Panc1 (cell line): ENCODE measurements at regions not wholly inside any gene's neighbourhood (a gene's known extent, or its start where the extent isn't known, plus 50 kb on each side); places are given as distances from the start of the nearest gene placed in this dataset.

ENCODE experiments used
- ATAC-seq: fragments of 200-7000 bp; cut with Tn5 transposase; 2 replicates; pipeline ENCODE4 v1.9.1; 2020; ENCODE audit warnings: mild to moderate bottlenecking, moderate library complexity
- BruUV-seq: library from RNA; stranded (reverse); fragments of 400-500 nt; replicated peaks from 2 replicates; lab custom pipeline; 2021; lab: Mats Ljungman, UMichigan
- CTCF ChIA-PET: fragments of 300-600 bp; sonication (Branson Sonifier 250); formaldehyde crosslinking; loops from one replicate; lab custom pipeline; 2022; ENCODE audit warnings: antibody characterized with exemption; lab: Charles Lee
- POLR2A ChIA-PET: fragments of 300-600 bp; sonication (Branson Sonifier 250); formaldehyde crosslinking; loops from one replicate; lab custom pipeline; 2022; ENCODE audit warnings: antibody characterized with exemption; lab: Charles Lee
- DNase-seq: peaks from one replicate; pipeline ENCODE4 v3.0.0-alpha.2; 2010; ENCODE audit warnings: low read depth, low spot score
- H3K27ac ChIP-seq: 2 replicates; pipeline ENCODE4 v1.5.1; 2011; ENCODE audit warnings: mild to moderate bottlenecking, low read length, inconsistent platforms
- H3K27me3 ChIP-seq: fragments of 200-500 bp; sonication (Bioruptor generic); 2 replicates; pipeline ENCODE4 v1.6.0; 2014; ENCODE audit warnings: low read length, inconsistent platforms; ENCODE audit not compliant: control insufficient read depth, insufficient read depth
- H3K36me3 ChIP-seq: fragments of 200-500 bp; sonication (Bioruptor generic); 2 replicates; pipeline ENCODE4 v1.5.1; 2014; ENCODE audit warnings: inconsistent platforms, mild to moderate bottlenecking, low read length, moderate library complexity; ENCODE audit not compliant: control insufficient read depth, insufficient read depth
- H3K4me1 ChIP-seq: 2 replicates; pipeline ENCODE4 v1.5.1; 2011; ENCODE audit warnings: inconsistent platforms, mild to moderate bottlenecking, low read length, moderate library complexity; ENCODE audit not compliant: control insufficient read depth, insufficient read depth
- H3K4me3 ChIP-seq, 2 experiments: 2 replicates each; pipeline ENCODE4 v1.5.1; 2011 to 2012; ENCODE audit warnings: low read depth in 2 of 2, low read length in 2 of 2, mild to moderate bottlenecking in 2 of 2, inconsistent platforms in 1 of 2, moderate library complexity in 1 of 2
- H3K9me3 ChIP-seq: fragments of 200-500 bp; sonication (Bioruptor generic); 2 replicates; pipeline ENCODE4 v1.5.1; 2014; ENCODE audit warnings: low read depth, mild to moderate bottlenecking, inconsistent platforms, low read length, moderate library complexity; ENCODE audit not compliant: control insufficient read depth, insufficient read depth
- CTCF ChIP-seq: fragments of 450-650 bp; IDR thresholded peaks from 2 replicates; pipeline ENCODE4 v1.5.1; 2017; ENCODE audit warnings: mild to moderate bottlenecking
- POLR2AphosphoS5 ChIP-seq: IDR thresholded peaks from 2 replicates; pipeline ENCODE4 v1.6.1; 2012; ENCODE audit warnings: mild to moderate bottlenecking, low read depth, low read length, moderate library complexity
- REST ChIP-seq, 2 experiments: IDR thresholded peaks; 2 replicates each; pipeline ENCODE4 v1.6.1; 2011 to 2012; ENCODE audit warnings: low read depth in 2 of 2, control low read depth in 1 of 2, low read length in 1 of 2, mild to moderate bottlenecking in 1 of 2, moderate library complexity in 1 of 2; ENCODE audit not compliant: insufficient read depth in 1 of 2
- SIN3A ChIP-seq: IDR thresholded peaks from 2 replicates; pipeline ENCODE4 v1.6.1; 2012; ENCODE audit warnings: low read depth, mild to moderate bottlenecking, low read length, moderate library complexity, borderline replicate concordance; ENCODE audit not compliant: insufficient read depth
- TCF7L2 ChIP-seq: IDR thresholded peaks from 2 replicates; pipeline ENCODE4 v1.6.1; 2011; ENCODE audit warnings: mild to moderate bottlenecking, low read depth, low read length, inconsistent platforms
- in situ Hi-C: cut with HindIII; loops from 2 replicates; pipeline ENCODE4 v1.10.0; 2016; ENCODE audit warnings: low sequenced_read_pairs, low pct_unique_long_range_greater_than_20kb
- intact Hi-C: fragments of 100-400 bp; cut with micrococcal nuclease; formaldehyde crosslinking; loops from one replicate; pipeline ENCODE4 v1.10.0; 2022; ENCODE audit not compliant: unreplicated experiment

GRCh38 chr3:87126321-87126720, 100.8 kb upstream of the CHMP2B start:
- H3K27me3 ChIP-seq = no peaks in the 10 kb centered on the region
- no TSS peak for BruUV-seq
- no peak overlapping the region for H3K4me3 ChIP-seq
- no peak for TF ChIP-seq POLR2AphosphoS5
- no peak for TF ChIP-seq CTCF
- no peak for TF ChIP-seq SIN3A
- no peak for TF ChIP-seq REST (IDR thresholded peaks at IDR 0.05; ENCODE audit: insufficient read depth in 1 of 2, low read depth in 2 of 2, low read length in 1 of 2)
- no peak for TF ChIP-seq TCF7L2
- H3K9me3 ChIP-seq = no peaks in the 10 kb centered on the region
- H3K4me1 ChIP-seq = no peaks in the 10 kb centered on the region
- intact Hi-C loops = no loop called here
- no peak overlapping the region for H3K27ac ChIP-seq
- in situ Hi-C loops = no loop called here
- DNase-seq = no peak
- H3K36me3 ChIP-seq = no peaks in the 10 kb centered on the region
- CTCF ChIA-PET = no interaction called here
- POLR2A ChIA-PET = no interaction called here
- ATAC-seq = no peak

- POLR2A ChIA-PET = no interaction called here
- Histone ChIP-seq H3K4me3 (no peak overlapping the region), H3K9me3 (no peaks in the 10 kb centered on the region), H3K36me3 (no peaks in the 10 kb centered on the region), H3K27me3 (no peaks in the 10 kb centered on the region), H3K4me1 (no peaks in the 10 kb centered on the region), H3K27ac (no peak overlapping the region)
- BruUV-seq = no TSS peak
- DNase-seq (no peak), ATAC-seq (no peak)
- intact Hi-C loops = no loop called here
- in situ Hi-C loops = no loop called here
- CTCF ChIA-PET = no interaction called here
- TF ChIP-seq SIN3A = no peak
- TF ChIP-seq TCF7L2 = no peak
- no peak for TF ChIP-seq POLR2AphosphoS5
- TF ChIP-seq REST (IDR thresholded peaks at IDR 0.05; ENCODE audit: insufficient read depth in 1 of 2, low read depth in 2 of 2, low read length in 1 of 2) = no peak
- no peak for TF ChIP-seq CTCF
Observed at GRCh38 chr3:87125116-87125515, 102.0 kb upstream of the CHMP2B start.
